HCT116 (cell line): ENCODE measurements at regions not wholly inside any gene's neighbourhood (a gene's known extent, or its start where the extent isn't known, plus 50 kb on each side); places are given as distances from the start of the nearest gene placed in this dataset.

Experiments used
- ATAC-seq: fragments of 200-7000 bp; cut with Tn5 transposase; 2 replicates; pipeline ENCODE4 v1.9.1; 2020; ENCODE audit warnings: mild to moderate bottlenecking, moderate library complexity
- BruUV-seq: library from RNA; stranded (reverse); fragments of 400-500 nt; replicated peaks from 2 replicates; lab custom pipeline; 2021; lab: Mats Ljungman, UMichigan
- CTCF ChIA-PET: fragments of 300-600 bp; sonication (Branson Sonifier 250); formaldehyde crosslinking; loops from one replicate; lab custom pipeline; 2021; ENCODE audit warnings: antibody characterized with exemption; lab: Charles Lee
- POLR2A ChIA-PET: fragments of 300-600, 350-600 bp; sonication (Branson Sonifier 250); formaldehyde crosslinking; loops from one replicate; lab custom pipeline; 2021; ENCODE audit warnings: antibody characterized with exemption; lab: Charles Lee
- RAD21 ChIA-PET, 2 experiments: fragments of 300-600 bp; sonication (Branson Sonifier 250); formaldehyde crosslinking; loops; one replicate each; lab custom pipeline; 2023; ENCODE audit warnings: low total read pairs in 2 of 2; ENCODE audit not compliant: uncharacterized antibody in 2 of 2, unreplicated experiment in 2 of 2, low non-redundant PET in 1 of 2; lab: Charles Lee
- DNase-seq: peaks from one replicate; pipeline ENCODE4 v3.0.0-alpha.2; 2010; ENCODE audit warnings: low read depth, low spot score
- H2AFZ ChIP-seq: fragments of 200-600 bp; shearing (Covaris generic), sonication (generic); 2 replicates; pipeline ENCODE4 v1.6.1; 2017; ENCODE audit warnings: low read depth, mixed run types, mixed read lengths, antibody characterized with exemption, low read length; ENCODE audit not compliant: poor library complexity, severe bottlenecking
- H3K27ac ChIP-seq: 2 replicates; pipeline ENCODE4 v1.5.1; 2012; ENCODE audit warnings: low read depth, low read length
- H3K27me3 ChIP-seq: fragments of 200-600 bp; sonication (generic); 2 replicates; pipeline ENCODE4 v1.6.1; 2016; ENCODE audit warnings: mixed run types, low read length, mixed read lengths; ENCODE audit not compliant: insufficient read depth
- H3K36me3 ChIP-seq, 2 experiments: fragments of 200-500 bp in 1 of 2; fragments of 200-600 bp in 1 of 2; sonication (Bioruptor generic) in 1 of 2; sonication (generic) in 1 of 2; 2 replicates each; pipeline versions ENCODE4 v1.5.1 to v1.6.1; 2014 to 2016; ENCODE audit warnings: low read length in 2 of 2, inconsistent platforms in 1 of 2, mixed read lengths in 1 of 2, mixed run types in 1 of 2; ENCODE audit not compliant: insufficient read depth in 2 of 2, control insufficient read depth in 1 of 2
- H3K4me1 ChIP-seq, 2 experiments: fragments of 200-600 bp in 1 of 2; sonication (generic) in 1 of 2; 2 replicates each; pipeline versions ENCODE4 v1.5.1 to v1.6.1; 2012 to 2017; ENCODE audit warnings: low read length in 2 of 2, inconsistent platforms in 1 of 2, mild to moderate bottlenecking in 1 of 2, mixed read lengths in 1 of 2, mixed run types in 1 of 2, moderate library complexity in 1 of 2; ENCODE audit not compliant: insufficient read depth in 2 of 2, control insufficient read depth in 1 of 2
- H3K4me2 ChIP-seq: fragments of 200-600 bp; sonication (generic); 2 replicates; pipeline ENCODE4 v1.6.1; 2017; ENCODE audit warnings: mixed run types, low read length, mixed read lengths
- H3K4me3 ChIP-seq, 2 experiments: fragments of 200-600 bp in 1 of 2; sonication (generic) in 1 of 2; replicated peaks in 1 of 2; 2 replicates each; pipeline ENCODE4 v1.5.1; 2011 to 2016; ENCODE audit warnings: low read length in 2 of 2, control low read depth in 1 of 2, low read depth in 1 of 2, mild to moderate bottlenecking in 1 of 2, mixed read lengths in 1 of 2, mixed run types in 1 of 2
- H3K79me2 ChIP-seq: fragments of 200-600 bp; sonication (generic); 2 replicates; pipeline ENCODE4 v1.6.1; 2017; ENCODE audit warnings: mild to moderate bottlenecking, mixed run types, low read length, moderate library complexity, mixed read lengths; ENCODE audit not compliant: insufficient read depth
- H3K9ac ChIP-seq: fragments of 200-600 bp; sonication (generic); 2 replicates; pipeline ENCODE4 v1.6.1; 2016; ENCODE audit warnings: low read length, mixed read lengths
- H3K9me2 ChIP-seq: fragments of 200-600 bp; sonication (generic), shearing (Covaris generic); 2 replicates; pipeline ENCODE4 v1.6.1; 2017; ENCODE audit warnings: mixed run types, mild to moderate bottlenecking, moderate library complexity; ENCODE audit not compliant: insufficient read depth
- H3K9me3 ChIP-seq, 2 experiments: fragments of 200-500 bp in 1 of 2; fragments of 200-600 bp in 1 of 2; sonication (Bioruptor generic) in 1 of 2; sonication (generic) in 1 of 2; 2 replicates each; pipeline ENCODE4 v1.6.1; 2014 to 2017; ENCODE audit warnings: low read length in 2 of 2, mixed read lengths in 2 of 2, inconsistent platforms in 1 of 2, low read depth in 1 of 2, mild to moderate bottlenecking in 1 of 2, mixed run types in 1 of 2, moderate library complexity in 1 of 2; ENCODE audit not compliant: control insufficient read depth in 1 of 2, insufficient read depth in 1 of 2
- H4K20me1 ChIP-seq: fragments of 200-600 bp; sonication (generic), shearing (Covaris generic); 2 replicates; pipeline ENCODE4 v1.6.1; 2017; ENCODE audit warnings: mixed run types, mild to moderate bottlenecking, moderate library complexity; ENCODE audit not compliant: insufficient read depth
- CBX3 ChIP-seq: IDR thresholded peaks from 2 replicates; pipeline ENCODE4 v1.6.1; 2012; ENCODE audit warnings: low read depth
- CEBPB ChIP-seq: IDR thresholded peaks from 2 replicates; pipeline ENCODE4 v1.6.1; 2012; ENCODE audit warnings: low read depth
- CTCF ChIP-seq, 3 experiments: fragments of 200-600 bp in 1 of 3; sonication (generic) in 1 of 3; IDR thresholded peaks in 2 of 3; conservative IDR thresholded peaks in 1 of 3; 2 replicates each; pipeline ENCODE4 v1.5.1; 2012 to 2017; ENCODE audit warnings: low read depth in 2 of 3, low read length in 2 of 3, antibody characterized with exemption in 1 of 3, borderline replicate concordance in 1 of 3, control low read depth in 1 of 3, mild to moderate bottlenecking in 1 of 3, mixed read lengths in 1 of 3, mixed run types in 1 of 3, moderate library complexity in 1 of 3; ENCODE audit not compliant: insufficient read depth in 1 of 3
- EGR1 ChIP-seq: IDR thresholded peaks from 2 replicates; pipeline ENCODE4 v1.6.1; 2012; ENCODE audit warnings: low read depth
- ELF1 ChIP-seq: IDR thresholded peaks from 2 replicates; pipeline ENCODE4 v1.6.1; 2012; ENCODE audit warnings: low read depth, borderline replicate concordance
- EZH2 ChIP-seq: fragments of 200-600 bp; sonication (generic); IDR thresholded peaks from 2 replicates; pipeline ENCODE4 v1.6.1; 2017; ENCODE audit warnings: antibody characterized with exemption, mixed run types
- EZH2phosphoT487 ChIP-seq: fragments of 200-600 bp; IDR thresholded peaks from 2 replicates; pipeline ENCODE4 v1.6.1; 2018; ENCODE audit warnings: antibody characterized with exemption, borderline replicate concordance
- FOSL1 ChIP-seq: IDR thresholded peaks from 2 replicates; pipeline ENCODE4 v1.6.1; 2012; ENCODE audit warnings: low read depth
- JUND ChIP-seq: IDR thresholded peaks from 2 replicates; pipeline ENCODE4 v1.6.1; 2012
- MAX ChIP-seq: IDR thresholded peaks from 2 replicates; pipeline ENCODE4 v1.6.1; 2012
- POLR2A ChIP-seq: IDR thresholded peaks from 2 replicates; pipeline ENCODE4 v1.7.0; 2011; ENCODE audit warnings: borderline replicate concordance; ENCODE audit not compliant: insufficient read depth, insufficient read length; ENCODE audit errors: extremely low read depth
- POLR2AphosphoS5 ChIP-seq: IDR thresholded peaks from 2 replicates; pipeline ENCODE4 v1.6.1; 2011; ENCODE audit warnings: mild to moderate bottlenecking, low read depth, low read length, moderate library complexity
- RAD21 ChIP-seq: IDR thresholded peaks from 2 replicates; pipeline ENCODE4 v1.6.1; 2012; ENCODE audit warnings: low read depth, mild to moderate bottlenecking
- REST ChIP-seq: IDR thresholded peaks from 2 replicates; pipeline ENCODE4 v1.6.1; 2012; ENCODE audit warnings: low read depth
- SIN3A ChIP-seq: IDR thresholded peaks from 2 replicates; pipeline ENCODE4 v1.6.1; 2012; ENCODE audit warnings: low read depth
- SP1 ChIP-seq: IDR thresholded peaks from 2 replicates; pipeline ENCODE4 v1.6.1; 2012; ENCODE audit warnings: low read depth
- YY1 ChIP-seq: IDR thresholded peaks from 2 replicates; pipeline ENCODE4 v1.6.1; 2011; ENCODE audit warnings: low read length, low read depth, moderate library complexity, mild to moderate bottlenecking; ENCODE audit not compliant: insufficient replicate concordance; ENCODE audit errors: extremely low read depth
- ZFX ChIP-seq: fragments of 450-650 bp; IDR thresholded peaks from 2 replicates; pipeline ENCODE4 v1.6.1; 2017
- ZNF274 ChIP-seq: fragments of 200-500 bp; sonication (Bioruptor generic); IDR thresholded peaks from 2 replicates; pipeline ENCODE4 v1.6.1; 2014; ENCODE audit warnings: mild to moderate bottlenecking, low read depth, low read length, inconsistent platforms
- intact Hi-C: fragments of 100-400 bp; cut with micrococcal nuclease; formaldehyde crosslinking; loops from 2 replicates; pipeline ENCODE4 v1.10.0; 2022

- H3K27ac ChIP-seq: no peak overlapping the region
- intact Hi-C loops: no loop called here
- DNase-seq (no peak), ATAC-seq (no peak)
- H3K27me3 ChIP-seq: no peaks in the 10 kb centered on the region
- no peak overlapping the region for H3K9ac ChIP-seq
- no peak overlapping the region for H3K4me3 ChIP-seq
- no peaks in the 10 kb centered on the region for H4K20me1 ChIP-seq
- POLR2A ChIA-PET: no interaction called here
- H3K9me3 ChIP-seq: no peaks in the 10 kb centered on the region
- CTCF ChIA-PET: no interaction called here
- no peak overlapping the region for H3K4me2 ChIP-seq
- H3K36me3 ChIP-seq: no peaks in the 10 kb centered on the region
- no peaks in the 10 kb centered on the region for H3K9me2 ChIP-seq
- H3K79me2 ChIP-seq: no peaks in the 10 kb centered on the region
- RAD21 ChIA-PET: no interaction called here
- no peak for TF ChIP-seq FOSL1
- TF ChIP-seq, all 23 proteins: peak for 0
- no TSS peak for BruUV-seq
- no peaks in the 10 kb centered on the region for H3K4me1 ChIP-seq
- no peak overlapping the region for H2AFZ ChIP-seq
Measured at GRCh38 chr7:125355899-125356298, 426.3 kb upstream of the POT1 start.

GRCh38 chr7:125347269-125347668 lies 417.6 kb upstream of the POT1 start:
- Histone ChIP-seq H3K9me3 (no peaks in the 10 kb centered on the region), H3K9me2 (no peaks in the 10 kb centered on the region), H3K27ac (no peak overlapping the region), H3K27me3 (no peaks in the 10 kb centered on the region), H3K4me2 (no peak overlapping the region), H3K36me3 (no peaks in the 10 kb centered on the region), H3K9ac (no peak overlapping the region), H4K20me1 (no peaks in the 10 kb centered on the region), H3K4me1 (no peaks in the 10 kb centered on the region), H3K4me3 (no peak overlapping the region), H2AFZ (no peak overlapping the region), H3K79me2 (no peaks in the 10 kb centered on the region)
- BruUV-seq: no TSS peak
- ATAC-seq (no peak), DNase-seq (no peak)
- ChIA-PET CTCF (no interaction called here), POLR2A (no interaction called here), RAD21 (no interaction called here)
- TF ChIP-seq ELF1: no peak
- no peak for TF ChIP-seq CEBPB
- TF ChIP-seq FOSL1: no peak
- TF ChIP-seq CTCF (IDR thresholded peaks at IDR 0.05 in 2 of 3, conservative IDR thresholded peaks at IDR 0.05 in 1 of 3; ENCODE audit: borderline replicate concordance in 1 of 3, insufficient read depth in 1 of 3, low read depth in 2 of 3, low read length in 2 of 3): no peak
- TF ChIP-seq EGR1: no peak
- no peak for TF ChIP-seq POLR2A
- TF ChIP-seq SP1: no peak
- TF ChIP-seq REST: no peak
- no peak for TF ChIP-seq ZNF274
- no peak for TF ChIP-seq SIN3A
- no peak for TF ChIP-seq MAX
- TF ChIP-seq ZFX: no peak
- TF ChIP-seq CBX3: no peak
- TF ChIP-seq RAD21: no peak
- TF ChIP-seq YY1: no peak
- TF ChIP-seq JUND: no peak
- TF ChIP-seq EZH2phosphoT487: no peak
- no peak for TF ChIP-seq EZH2
- TF ChIP-seq POLR2AphosphoS5: no peak
- intact Hi-C loops: no loop called here
